ENCODE measurements at regions not wholly inside any gene's neighbourhood (a gene's known extent, or its start where the extent isn't known, plus 50 kb on each side); places are given as distances from the start of the nearest gene placed in this dataset.

DNA sequence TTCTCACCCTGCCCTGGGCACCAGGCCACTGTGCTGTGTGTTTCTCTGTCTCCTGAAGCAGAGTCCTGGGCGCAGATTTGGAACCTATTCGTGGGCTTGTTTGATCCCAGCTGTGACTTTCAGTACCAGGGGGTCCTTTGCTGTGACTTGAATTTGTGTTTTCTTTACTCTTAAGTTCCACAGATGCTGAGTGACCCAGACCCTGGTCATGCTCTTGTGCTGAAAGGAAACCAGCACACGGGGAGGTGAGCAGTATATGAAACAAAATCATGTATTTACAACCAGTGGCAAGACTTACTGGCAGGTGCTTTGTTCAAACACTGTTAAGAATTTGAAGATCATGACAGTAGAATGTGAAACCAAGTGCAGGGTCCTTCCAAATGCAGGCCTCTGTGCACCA is 89.2 kb upstream of the PRSS58 start:
- TF ChIP-seq, protein P1, sequence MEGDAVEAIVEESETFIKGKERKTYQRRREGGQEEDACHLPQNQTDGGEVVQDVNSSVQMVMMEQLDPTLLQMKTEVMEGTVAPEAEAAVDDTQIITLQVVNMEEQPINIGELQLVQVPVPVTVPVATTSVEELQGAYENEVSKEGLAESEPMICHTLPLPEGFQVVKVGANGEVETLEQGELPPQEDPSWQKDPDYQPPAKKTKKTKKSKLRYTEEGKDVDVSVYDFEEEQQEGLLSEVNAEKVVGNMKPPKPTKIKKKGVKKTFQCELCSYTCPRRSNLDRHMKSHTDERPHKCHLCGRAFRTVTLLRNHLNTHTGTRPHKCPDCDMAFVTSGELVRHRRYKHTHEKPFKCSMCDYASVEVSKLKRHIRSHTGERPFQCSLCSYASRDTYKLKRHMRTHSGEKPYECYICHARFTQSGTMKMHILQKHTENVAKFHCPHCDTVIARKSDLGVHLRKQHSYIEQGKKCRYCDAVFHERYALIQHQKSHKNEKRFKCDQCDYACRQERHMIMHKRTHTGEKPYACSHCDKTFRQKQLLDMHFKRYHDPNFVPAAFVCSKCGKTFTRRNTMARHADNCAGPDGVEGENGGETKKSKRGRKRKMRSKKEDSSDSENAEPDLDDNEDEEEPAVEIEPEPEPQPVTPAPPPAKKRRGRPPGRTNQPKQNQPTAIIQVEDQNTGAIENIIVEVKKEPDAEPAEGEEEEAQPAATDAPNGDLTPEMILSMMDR (conservative IDR thresholded peaks at IDR 0.05; ENCODE audit: low read length) = no peak
- TF ChIP-seq EZH2phosphoT487 (IDR thresholded peaks at IDR 0.05; ENCODE audit: borderline replicate concordance) = no peak

Measured in Loucy (cell line).